ENCODE measurements at regions not wholly inside any gene's neighbourhood (a gene's known extent, or its start where the extent isn't known, plus 50 kb on each side); places are given as distances from the start of the nearest gene placed in this dataset.
"Not testable (repeated sequence)": the region's sequence is repeated elsewhere in the genome, so short reads cannot be mapped to it uniquely, and the experiment has no call there.

GRCh38 chr6:26829480-26829879 lies 169.9 kb upstream of the ZNF322 start:
- H3K27ac ChIP-seq; H3K36me3 ChIP-seq; H3K27me3 ChIP-seq; H3K4me3 ChIP-seq; in situ Hi-C loops (cut with MboI; ENCODE audit: low pct_ligation_motif_present in 1 of 4, low pct_unique_long_range_greater_than_20kb in 1 of 4, low sequenced_read_pairs in 3 of 4); intact Hi-C loops (cut with DNase I; ENCODE audit: low total_unique reads); H3K4me1 ChIP-seq; H3K9me3 ChIP-seq; DNase-seq: not testable (repeated sequence)
- WGBS, 2 donors (ENCODE audit: low coverage in 1 of 2): no CpG with 5 or more reads among the region's 2 CpGs

- DNase-seq; in situ Hi-C loops (cut with MboI; ENCODE audit: low pct_ligation_motif_present in 1 of 4, low pct_unique_long_range_greater_than_20kb in 1 of 4, low sequenced_read_pairs in 3 of 4); intact Hi-C loops (cut with DNase I; ENCODE audit: low total_unique reads); H3K27me3 ChIP-seq; H3K4me3 ChIP-seq; H3K27ac ChIP-seq; H3K9me3 ChIP-seq; H3K4me1 ChIP-seq; H3K36me3 ChIP-seq: not testable (repeated sequence)
- WGBS, 2 donors (ENCODE audit: low coverage in 1 of 2): 86 to 92% methylated on average over 1 to 9 of the region's 9 CpGs
Observed at GRCh38 chr6:26830992-26831391, 171.4 kb upstream of the ZNF322 start.

- H3K27me3 ChIP-seq; H3K27ac ChIP-seq; in situ Hi-C loops (cut with MboI; ENCODE audit: low pct_ligation_motif_present in 1 of 4, low pct_unique_long_range_greater_than_20kb in 1 of 4, low sequenced_read_pairs in 3 of 4); H3K4me1 ChIP-seq; H3K4me3 ChIP-seq; H3K36me3 ChIP-seq; intact Hi-C loops (cut with DNase I; ENCODE audit: low total_unique reads); DNase-seq; H3K9me3 ChIP-seq: not testable (repeated sequence)
- WGBS, 2 donors (ENCODE audit: low coverage in 1 of 2): 90 to 100% methylated on average over 1 to 4 of the region's 5 CpGs
Observed at GRCh38 chr6:26835707-26836106, 176.2 kb upstream of the ZNF322 start.

GRCh38 chr6:26836657-26837056 lies 177.1 kb upstream of the ZNF322 start:
- DNase-seq; H3K27ac ChIP-seq; in situ Hi-C loops (cut with MboI; ENCODE audit: low pct_ligation_motif_present in 1 of 4, low pct_unique_long_range_greater_than_20kb in 1 of 4, low sequenced_read_pairs in 3 of 4); H3K27me3 ChIP-seq; H3K36me3 ChIP-seq; H3K4me3 ChIP-seq; H3K9me3 ChIP-seq; H3K4me1 ChIP-seq; intact Hi-C loops (cut with DNase I; ENCODE audit: low total_unique reads): not testable (repeated sequence)

- H3K27me3 ChIP-seq; in situ Hi-C loops (cut with MboI; ENCODE audit: low pct_ligation_motif_present in 1 of 4, low pct_unique_long_range_greater_than_20kb in 1 of 4, low sequenced_read_pairs in 3 of 4); H3K4me3 ChIP-seq; H3K9me3 ChIP-seq; H3K27ac ChIP-seq; DNase-seq; intact Hi-C loops (cut with DNase I; ENCODE audit: low total_unique reads); H3K4me1 ChIP-seq; H3K36me3 ChIP-seq: not testable (repeated sequence)
- 96 to 100% methylated on average over 1 to 2 of the region's 2 CpGs for WGBS, 2 donors (ENCODE audit: low coverage in 1 of 2)
Observed at GRCh38 chr6:26844823-26845222, 185.3 kb upstream of the ZNF322 start.

GRCh38 chr6:26857289-26857688 lies 197.7 kb upstream of the ZNF322 start:
- 42 to 43% methylated on average over 1 to 2 of the region's 2 CpGs for WGBS, 2 donors (ENCODE audit: low coverage in 1 of 2)
- H3K9me3 ChIP-seq; H3K27me3 ChIP-seq; H3K27ac ChIP-seq; DNase-seq; H3K4me1 ChIP-seq; intact Hi-C loops (cut with DNase I; ENCODE audit: low total_unique reads); H3K4me3 ChIP-seq; H3K36me3 ChIP-seq; in situ Hi-C loops (cut with MboI; ENCODE audit: low pct_ligation_motif_present in 1 of 4, low pct_unique_long_range_greater_than_20kb in 1 of 4, low sequenced_read_pairs in 3 of 4): not testable (repeated sequence)

- 71 to 74% methylated on average over 3 to 4 of the region's 5 CpGs for WGBS, 2 donors (ENCODE audit: low coverage in 1 of 2)
- in situ Hi-C loops (cut with MboI; ENCODE audit: low pct_ligation_motif_present in 1 of 4, low pct_unique_long_range_greater_than_20kb in 1 of 4, low sequenced_read_pairs in 3 of 4); intact Hi-C loops (cut with DNase I; ENCODE audit: low total_unique reads): not testable (repeated sequence)
Observed at GRCh38 chr6:26859067-26859770, 199.7 kb upstream of the ZNF322 start.

GRCh38 chr6:26859771-26860163 lies 200.2 kb upstream of the ZNF322 start:
- not testable (repeated sequence) for H3K36me3 ChIP-seq
- WGBS, 2 donors (ENCODE audit: low coverage in 1 of 2): 84 to 90% methylated on average over 2 of the region's 2 CpGs

More at GRCh38 chr6:26859067-26859770, 199.7 kb upstream of the ZNF322 start:
- H3K27ac ChIP-seq, H3K36me3 ChIP-seq, H3K4me3 ChIP-seq, H3K4me1 ChIP-seq, H3K9me3 ChIP-seq, H3K27me3 ChIP-seq, DNase-seq: not testable (repeated sequence)

GRCh38 chr6:26861913-26862312 lies 202.4 kb upstream of the ZNF322 start:
- DNase-seq; in situ Hi-C loops (cut with MboI; ENCODE audit: low pct_ligation_motif_present in 1 of 4, low pct_unique_long_range_greater_than_20kb in 1 of 4, low sequenced_read_pairs in 3 of 4); intact Hi-C loops (cut with DNase I; ENCODE audit: low total_unique reads); H3K36me3 ChIP-seq; H3K4me1 ChIP-seq; H3K27me3 ChIP-seq; H3K27ac ChIP-seq; H3K9me3 ChIP-seq; H3K4me3 ChIP-seq: not testable (repeated sequence)
- WGBS, 2 donors (ENCODE audit: low coverage in 1 of 2): 100% methylated on average over 1 to 2 of the region's 2 CpGs

More at GRCh38 chr6:26859771-26860163, 200.2 kb upstream of the ZNF322 start:
- H3K4me3 ChIP-seq; H3K27me3 ChIP-seq; H3K27ac ChIP-seq; DNase-seq; in situ Hi-C loops (cut with MboI; ENCODE audit: low pct_ligation_motif_present in 1 of 4, low pct_unique_long_range_greater_than_20kb in 1 of 4, low sequenced_read_pairs in 3 of 4); intact Hi-C loops (cut with DNase I; ENCODE audit: low total_unique reads); H3K9me3 ChIP-seq; H3K4me1 ChIP-seq: not testable (repeated sequence)

- intact Hi-C loops (cut with DNase I; ENCODE audit: low total_unique reads): not testable (repeated sequence)
- whole genome bisulfite sequencing, 2 donors (ENCODE audit: low coverage in 1 of 2): 92 to 100% methylated on average over 2 to 6 of the region's 6 CpGs
Observed at GRCh38 chr6:26863641-26864040, 204.1 kb upstream of the ZNF322 start.

GRCh38 chr6:26898785-26899184 lies 239.2 kb upstream of the ZNF322 start:
- WGBS, 2 donors (ENCODE audit: low coverage in 1 of 2): 93% methylated on average over 6 of the region's 9 CpGs; no CpG with 5 or more reads in 1 of the 2 donors
- in situ Hi-C loops (cut with MboI; ENCODE audit: low pct_ligation_motif_present in 1 of 4, low pct_unique_long_range_greater_than_20kb in 1 of 4, low sequenced_read_pairs in 3 of 4): not testable (repeated sequence)

More at GRCh38 chr6:26863641-26864040, 204.1 kb upstream of the ZNF322 start:
- H3K9me3 ChIP-seq; DNase-seq; H3K27ac ChIP-seq; H3K36me3 ChIP-seq; H3K4me1 ChIP-seq; H3K27me3 ChIP-seq; in situ Hi-C loops (cut with MboI; ENCODE audit: low pct_ligation_motif_present in 1 of 4, low pct_unique_long_range_greater_than_20kb in 1 of 4, low sequenced_read_pairs in 3 of 4); H3K4me3 ChIP-seq: not testable (repeated sequence)

More at GRCh38 chr6:26898785-26899184, 239.2 kb upstream of the ZNF322 start:
- H3K4me3 ChIP-seq; DNase-seq; intact Hi-C loops (cut with DNase I; ENCODE audit: low total_unique reads); H3K36me3 ChIP-seq; H3K9me3 ChIP-seq; H3K4me1 ChIP-seq; H3K27ac ChIP-seq; H3K27me3 ChIP-seq: not testable (repeated sequence)

Data from transverse colon (tissue), 4 donors.